ENCODE measurements at regions not wholly inside any gene's neighbourhood (a gene's known extent, or its start where the extent isn't known, plus 50 kb on each side); places are given as distances from the start of the nearest gene placed in this dataset.

- DNase-seq (ENCODE audit: low spot score), result no peak
Measured at GRCh38 chr15:58235961-58236360, 97.8 kb downstream of the AQP9 start.

DNA sequence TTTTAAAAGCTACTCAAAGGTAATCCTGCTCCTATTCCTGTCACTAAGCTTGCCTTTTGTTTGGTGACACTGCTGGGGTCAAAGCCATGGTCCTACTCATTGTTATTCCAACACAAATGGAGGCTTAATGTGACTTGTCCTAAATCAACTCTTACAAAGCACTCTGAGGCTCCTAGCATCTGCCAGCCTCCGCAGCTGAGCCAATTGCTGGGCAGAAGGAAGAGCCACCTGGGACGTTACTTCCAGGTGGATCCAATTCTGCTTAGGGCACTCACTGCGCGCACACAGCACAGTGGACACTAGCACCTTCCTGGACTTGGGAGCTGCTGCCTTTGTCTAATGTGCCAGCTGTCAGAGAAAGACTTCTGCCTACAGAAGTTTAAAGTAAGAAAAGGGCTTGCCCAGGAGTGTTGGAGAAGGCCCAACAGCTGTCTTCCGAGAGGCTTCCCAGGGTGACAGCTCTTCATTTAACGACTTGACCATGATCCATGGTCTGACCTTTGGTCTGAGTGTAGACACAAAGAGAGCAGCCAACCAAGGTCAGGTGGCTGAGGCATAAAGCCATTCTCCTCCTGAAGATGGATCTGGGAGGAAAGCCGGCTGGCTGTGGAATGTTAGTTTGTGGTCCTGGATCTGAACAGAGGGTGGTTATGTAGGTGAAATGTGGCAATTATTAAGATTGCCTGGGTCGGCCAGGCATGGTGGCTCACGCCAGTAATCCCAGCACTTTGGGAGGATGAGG, 102.2 kb downstream of the AQP9 start:
- no peak for DNase-seq (ENCODE audit: low spot score)

GRCh38 chr15:58241872-58242271, 103.7 kb downstream of the AQP9 start:
- DNase-seq (ENCODE audit: low spot score), result no peak

- no peak for DNase-seq (ENCODE audit: low spot score)
Measured at GRCh38 chr15:58243070-58243469, 104.9 kb downstream of the AQP9 start.

DNA sequence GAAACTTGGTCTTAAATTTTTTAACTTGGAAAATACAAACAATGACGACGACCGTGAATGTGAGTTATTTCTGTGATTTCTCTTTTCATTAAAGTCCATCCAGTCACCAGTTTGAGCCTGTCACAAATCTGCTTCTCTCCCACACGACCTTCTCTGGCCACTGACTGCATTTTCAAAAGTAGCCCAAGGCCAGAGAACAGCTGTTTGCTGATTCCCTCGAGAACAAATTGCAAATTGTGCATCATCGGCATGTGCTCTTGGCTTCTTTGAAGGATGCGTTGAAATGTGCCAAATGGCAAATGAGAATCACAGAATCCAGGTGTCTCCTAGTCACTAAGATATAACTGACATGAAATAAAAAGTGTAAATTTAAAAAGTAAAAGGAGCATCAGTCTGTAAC, 106.4 kb downstream of the AQP9 start:
- no peak for DNase-seq (ENCODE audit: low spot score)

- DNase-seq (ENCODE audit: low spot score), result no peak
Measured at GRCh38 chr15:58246041-58246440, 107.9 kb downstream of the AQP9 start.

DNA sequence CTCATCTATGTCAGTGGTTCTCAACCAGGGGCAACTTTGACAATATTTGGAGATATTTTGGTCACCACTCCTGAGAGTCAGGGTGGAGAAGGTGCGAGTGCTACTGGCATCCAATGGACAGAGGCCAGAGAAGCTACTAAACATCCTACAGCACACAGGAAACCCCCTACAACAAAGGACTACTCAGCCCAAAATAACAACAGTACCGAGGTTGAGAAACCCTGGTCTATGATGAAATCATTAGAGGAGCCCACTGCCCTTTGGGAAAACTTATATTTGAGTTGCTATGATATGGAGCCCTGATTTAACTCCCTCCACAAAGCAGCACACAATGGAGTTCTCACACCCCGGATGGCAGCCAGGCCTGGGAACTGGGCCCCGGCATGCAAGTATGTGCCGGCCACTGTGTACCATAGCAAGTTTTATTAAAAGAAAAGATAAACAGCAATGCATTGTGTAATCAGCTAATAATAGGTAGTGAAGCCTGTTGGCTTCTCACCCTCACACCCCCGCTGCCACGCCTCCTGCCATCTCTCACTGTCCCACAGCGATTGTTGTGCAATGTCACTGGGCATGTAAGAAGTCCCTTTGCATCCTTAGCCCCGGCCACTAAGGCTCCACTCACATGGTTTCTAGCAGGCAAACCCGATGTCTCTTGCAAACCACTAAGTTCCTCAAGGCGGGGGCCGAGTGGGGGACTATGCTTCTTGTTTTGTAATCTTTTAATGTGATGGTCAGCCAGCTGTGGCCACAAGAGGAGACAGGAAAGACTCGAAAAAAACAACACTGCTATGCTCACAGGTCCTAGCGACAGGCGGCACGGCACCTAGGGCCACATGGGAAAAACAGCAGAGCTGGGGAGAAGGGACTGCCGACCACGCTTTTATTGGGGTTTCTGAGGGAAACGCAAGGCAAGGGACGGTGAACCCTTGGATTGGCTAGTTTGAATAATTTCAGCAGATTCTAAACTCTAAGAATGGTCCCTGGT, 110.0 kb downstream of the AQP9 start:
- peak; percentile 83 for DNase-seq (ENCODE audit: low spot score)

DNA sequence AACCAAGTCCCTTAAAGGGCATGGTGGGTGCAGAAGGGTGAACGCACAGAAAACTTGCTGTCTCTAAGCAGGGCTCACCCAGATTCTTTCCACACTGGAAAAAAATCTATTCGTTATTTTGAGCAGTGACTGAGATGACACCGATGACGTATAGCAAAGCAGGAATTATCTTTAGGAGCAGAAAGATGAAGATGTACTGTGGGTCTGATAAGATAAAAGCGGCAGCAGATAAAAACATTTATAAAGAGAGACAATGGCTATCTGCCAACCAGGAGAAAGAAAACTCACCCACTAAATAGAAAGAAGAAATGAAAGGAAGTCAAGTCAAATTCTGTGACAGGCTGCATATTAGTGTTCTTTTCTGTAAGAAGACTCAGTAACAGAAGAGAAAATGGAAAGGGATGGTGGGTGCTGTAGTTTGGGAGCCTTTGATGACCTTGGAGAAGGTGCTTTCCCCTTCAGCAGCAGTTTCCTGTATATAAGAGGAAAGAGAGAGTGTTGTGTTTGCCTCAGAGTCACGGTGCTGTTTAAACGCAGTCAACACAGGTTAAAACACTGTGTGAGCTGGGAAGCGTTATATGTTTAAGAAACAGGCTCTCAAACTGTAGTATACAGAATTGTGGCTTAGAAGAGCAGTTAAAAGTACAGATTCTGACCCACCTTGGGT, 111.6 kb downstream of the AQP9 start:
- DNase-seq (ENCODE audit: low spot score), result no peak

DNA sequence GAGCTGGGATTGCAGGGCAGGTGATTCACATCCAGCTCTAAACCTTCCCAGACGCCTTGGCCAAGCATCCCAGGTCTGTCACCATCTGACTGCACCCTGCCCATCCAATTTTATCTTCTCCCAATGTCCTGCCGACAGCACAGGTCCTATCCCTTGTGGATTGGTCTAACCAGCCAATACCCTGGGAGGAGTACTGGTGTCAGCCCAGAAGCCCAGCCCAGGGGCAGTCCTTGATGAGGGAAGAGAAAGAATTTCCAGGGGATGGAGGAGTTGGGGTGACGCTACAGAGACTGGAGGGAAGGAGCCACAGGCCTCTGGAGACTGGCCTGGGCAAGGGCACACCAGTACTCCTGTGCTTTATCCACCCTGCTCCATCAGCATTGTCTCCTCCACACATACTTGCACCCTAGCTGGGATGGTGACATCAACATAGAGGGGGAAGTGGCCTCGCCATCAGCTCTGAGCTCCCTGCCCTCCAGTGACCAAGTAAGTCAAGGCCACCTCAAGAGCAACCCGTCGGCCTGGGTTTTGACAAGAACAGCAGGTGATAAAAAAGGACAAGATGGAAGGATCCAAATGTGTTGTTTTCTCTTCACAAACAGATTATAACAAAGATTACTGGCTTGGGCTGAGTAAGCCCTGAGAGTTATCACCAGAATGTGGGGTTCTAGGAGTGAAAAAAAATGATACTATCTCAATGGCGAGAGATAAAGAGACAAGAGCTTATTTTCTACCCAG, 114.6 kb downstream of the AQP9 start:
- no peak for DNase-seq (ENCODE audit: low spot score)

DNA sequence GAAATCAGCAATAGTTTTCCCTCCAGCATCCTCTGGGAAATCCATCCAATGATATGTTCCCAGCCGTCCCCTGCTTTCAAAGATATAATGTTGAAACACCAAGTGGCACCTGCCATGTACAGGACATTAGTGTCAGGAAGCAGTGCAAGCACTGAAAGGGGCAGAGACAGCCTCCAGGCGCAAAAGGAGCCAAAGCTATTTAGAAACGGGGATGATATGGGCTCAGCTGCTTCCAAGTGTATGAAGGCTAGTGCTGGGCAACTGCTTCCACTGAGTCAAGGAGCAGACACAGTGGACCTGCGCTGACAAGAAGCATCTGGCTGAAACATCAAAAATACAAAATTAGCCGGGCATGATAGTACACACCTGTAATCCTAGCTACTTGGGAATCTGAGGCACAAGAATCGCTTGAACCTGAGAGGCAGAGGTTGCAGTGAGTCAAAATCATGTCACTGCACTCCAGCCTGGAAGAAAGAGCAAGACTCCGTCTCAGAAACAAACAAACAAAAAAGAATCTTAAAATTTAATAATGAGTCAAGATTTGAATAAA, 119.7 kb downstream of the AQP9 start:
- no peak for DNase-seq (ENCODE audit: low spot score)

DNA sequence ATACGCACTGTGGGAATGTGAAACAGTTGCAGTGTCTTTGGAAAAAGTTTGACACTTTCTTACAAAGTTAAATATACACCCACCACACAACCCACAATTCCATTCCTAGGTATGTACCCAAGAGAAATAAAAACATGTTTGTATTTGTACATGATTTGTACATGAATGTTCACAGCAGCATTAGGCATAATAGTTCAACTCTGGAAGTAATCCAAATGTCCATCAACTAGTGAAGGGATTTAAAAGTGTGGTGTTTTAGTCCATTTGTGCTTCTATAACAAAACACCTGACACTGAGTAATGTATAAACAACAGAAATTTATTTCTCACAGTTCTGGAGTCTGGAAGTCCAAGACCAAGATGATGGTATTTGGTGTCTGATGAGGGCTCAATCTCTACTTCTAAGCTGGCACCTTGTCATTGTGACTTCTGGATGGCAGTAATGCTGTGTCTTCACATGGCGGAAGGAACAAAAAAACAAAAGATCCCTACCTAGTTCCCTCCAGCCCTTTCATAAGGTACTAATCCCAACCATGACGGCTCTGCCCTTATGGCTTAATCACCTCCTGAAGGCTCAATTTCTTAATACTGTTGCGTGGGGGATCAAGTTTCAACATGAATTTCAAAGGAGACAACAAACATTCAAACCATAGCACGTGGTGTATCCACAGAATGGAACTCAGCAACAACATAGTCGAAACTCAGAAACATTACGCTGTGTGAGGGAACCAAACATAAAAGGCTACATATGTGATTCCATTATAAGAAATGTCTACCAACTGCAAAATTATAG, 120.5 kb downstream of the AQP9 start:
- no peak for DNase-seq (ENCODE audit: low spot score)

DNA sequence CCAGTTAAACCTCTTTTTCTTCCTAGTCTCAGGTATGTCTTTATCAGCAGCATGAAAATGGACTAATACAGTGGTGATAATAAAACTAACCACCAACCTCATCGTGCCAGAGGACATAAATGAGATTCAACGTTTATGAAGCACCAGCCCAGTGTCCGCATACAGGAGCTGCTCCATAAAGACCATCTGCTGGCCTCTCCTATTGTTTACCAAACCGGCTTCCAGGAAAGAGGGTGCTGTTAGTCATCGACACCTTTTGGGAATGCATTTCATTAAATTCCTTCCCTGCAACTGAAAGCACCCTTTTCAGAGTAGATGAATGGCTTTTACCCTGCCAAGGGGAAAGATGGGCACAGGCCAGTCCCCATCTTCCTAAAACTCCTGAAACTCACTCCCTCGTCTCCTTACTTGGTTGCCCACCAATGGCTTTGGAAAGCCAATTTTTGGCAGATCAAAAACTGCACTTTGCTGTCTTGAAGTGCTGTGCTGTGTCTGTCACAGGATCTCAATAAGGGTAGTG, 122.1 kb downstream of the AQP9 start:
- no peak for DNase-seq (ENCODE audit: low spot score)

GRCh38 chr15:58260725-58261267, 122.6 kb downstream of the AQP9 start:
- no peak for DNase-seq (ENCODE audit: low spot score)

DNA sequence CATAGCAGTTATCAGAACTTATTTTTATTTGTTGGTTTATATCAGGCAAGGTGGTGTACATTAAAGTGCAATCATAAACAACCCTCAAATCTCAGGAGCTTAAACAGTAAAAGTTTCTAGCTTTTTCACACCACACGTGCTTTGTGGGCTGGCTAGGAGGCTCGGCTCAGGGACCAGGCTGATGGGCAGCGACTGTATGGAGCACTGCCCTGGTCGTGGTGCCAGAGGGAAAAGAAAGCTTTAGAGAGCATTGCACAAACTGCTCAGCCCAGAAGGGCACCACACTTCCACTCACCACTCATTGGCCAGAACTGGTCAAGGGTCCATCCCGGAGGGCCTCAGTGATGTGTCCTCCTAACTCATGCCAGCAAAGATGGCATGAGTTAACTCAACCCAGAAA, 123.2 kb downstream of the AQP9 start:
- no peak for DNase-seq (ENCODE audit: low spot score)

DNA sequence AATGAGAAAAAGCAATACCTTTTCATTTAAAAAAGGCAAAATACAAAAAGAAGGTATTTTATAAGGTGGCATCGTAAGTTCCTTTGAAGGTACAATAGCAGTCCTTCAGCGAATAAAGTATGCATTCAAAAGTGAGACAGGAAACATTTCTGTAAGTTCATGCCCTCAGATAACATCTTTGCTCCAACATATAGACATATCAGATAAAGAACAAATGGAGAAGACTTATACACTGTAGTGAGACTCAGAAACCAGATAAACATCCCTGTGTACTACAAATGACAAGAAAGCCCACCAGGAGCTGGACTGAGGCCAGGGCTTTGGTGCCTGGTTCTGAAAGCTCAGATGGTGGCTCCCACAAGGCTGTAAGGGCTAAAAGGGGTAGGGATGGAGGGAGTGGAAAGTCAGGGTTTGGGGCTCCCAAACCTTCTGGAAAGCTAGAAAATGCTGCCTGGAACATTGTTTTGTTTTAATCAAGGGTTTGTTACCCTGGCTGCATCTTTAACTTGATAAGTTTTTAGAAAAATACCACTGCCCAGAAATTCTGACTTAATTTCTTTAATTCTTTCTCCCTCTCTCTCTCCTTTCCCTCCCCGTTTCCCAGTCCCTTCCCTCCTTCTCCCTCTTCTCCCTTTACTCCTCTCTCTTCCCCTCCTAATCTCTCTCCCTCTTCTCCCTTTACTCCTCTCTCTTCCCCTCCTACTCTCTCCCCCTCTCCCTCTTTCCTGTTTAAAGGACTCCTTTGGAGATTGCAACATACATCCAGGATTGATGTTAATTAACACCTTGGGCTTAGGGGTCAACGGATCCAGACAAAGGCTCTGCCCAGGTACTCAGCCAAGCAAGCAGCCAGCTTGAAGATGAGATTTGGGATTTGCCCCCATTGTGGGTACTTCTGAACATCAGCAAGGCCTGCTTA, 126.1 kb downstream of the AQP9 start:
- DNase-seq (ENCODE audit: low spot score), result no peak

DNA sequence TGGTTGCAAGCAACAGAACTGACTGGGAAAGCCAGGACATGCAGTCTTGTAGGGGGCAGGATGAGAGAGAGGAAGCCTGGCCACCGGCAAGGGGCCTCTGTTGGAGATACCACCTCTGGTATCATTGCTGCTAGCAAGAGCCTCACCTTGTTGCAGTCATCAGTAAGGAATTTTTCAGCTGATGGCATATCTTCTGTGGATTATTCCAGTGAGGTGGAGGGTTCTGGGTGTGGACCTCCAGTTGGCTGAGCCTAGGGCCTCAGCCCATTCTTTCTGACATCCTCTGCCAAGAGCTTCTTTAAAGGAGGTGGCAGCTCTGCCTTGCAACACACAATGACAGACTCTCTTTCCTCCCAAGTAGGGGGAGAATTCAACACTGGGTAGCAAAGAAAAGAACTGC, 128.9 kb downstream of the AQP9 start:
- no peak for DNase-seq (ENCODE audit: low spot score)

DNA sequence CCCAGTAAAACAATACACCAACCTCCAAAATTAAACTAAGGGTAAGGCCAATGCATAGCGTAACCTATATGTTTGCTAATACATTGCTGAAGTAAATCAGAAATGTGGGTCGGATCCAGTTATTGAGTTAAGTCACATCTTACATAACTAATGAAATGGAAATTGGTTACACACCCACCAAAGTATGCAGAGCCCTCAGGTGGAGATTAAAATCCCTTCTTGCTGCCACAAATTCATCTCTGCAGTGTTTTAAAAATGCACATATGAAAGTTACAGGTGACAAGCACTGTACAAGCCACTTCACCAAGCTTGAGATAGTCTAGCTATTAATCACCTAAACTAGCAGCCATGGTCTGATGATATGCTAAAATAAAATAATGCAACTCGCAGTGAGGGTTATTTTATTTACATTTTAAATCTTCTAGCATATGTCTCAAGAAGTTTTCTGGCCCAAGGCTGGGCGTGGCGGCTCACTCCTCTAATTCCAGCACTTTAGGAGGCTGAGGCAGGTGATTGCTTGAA, 130.6 kb downstream of the AQP9 start:
- DNase-seq (ENCODE audit: low spot score), result no peak

DNA sequence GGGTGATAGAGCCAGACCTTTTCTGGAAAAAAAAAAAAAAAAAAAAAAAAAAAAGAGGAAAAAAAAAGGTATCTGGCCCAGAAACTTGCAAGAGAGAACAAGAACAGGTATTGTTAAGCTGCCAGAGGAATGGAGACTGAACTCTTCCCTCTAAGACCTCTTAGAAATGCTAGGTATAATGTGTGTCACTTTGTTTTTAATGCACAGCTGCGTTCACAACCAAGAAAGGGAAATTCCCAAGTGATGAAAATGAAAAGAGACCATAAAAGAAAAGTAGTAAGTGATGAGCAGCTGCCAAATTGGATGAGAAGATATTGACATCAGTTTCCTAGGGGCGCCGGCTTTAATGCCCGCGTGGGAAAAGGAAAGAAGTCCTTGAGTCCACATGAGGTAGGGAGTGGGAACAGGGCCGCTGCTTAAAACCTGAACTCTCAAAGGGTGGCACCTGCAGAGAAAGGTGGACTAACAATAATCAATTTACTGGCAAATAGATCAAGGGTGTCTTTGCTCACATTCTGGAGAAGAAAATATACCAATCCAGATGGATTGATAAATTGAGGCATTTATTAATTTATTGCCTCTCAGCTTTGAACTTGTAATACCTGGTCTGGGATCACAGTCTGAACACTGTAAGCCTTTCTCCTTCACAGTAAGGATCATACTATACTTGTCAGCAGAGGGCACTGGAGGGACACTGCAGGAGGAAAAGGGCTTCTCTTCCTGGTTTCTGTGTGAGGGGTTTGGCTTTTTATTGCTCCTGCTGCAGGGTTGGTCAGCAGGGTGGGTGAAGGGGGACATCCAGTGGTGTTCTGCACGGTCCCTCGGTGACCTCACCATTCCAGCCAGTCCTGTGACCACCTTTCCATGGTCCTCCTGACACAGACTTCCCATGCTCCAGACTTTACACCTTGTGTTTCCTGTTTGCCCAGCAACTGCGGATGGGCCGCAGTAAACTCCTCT, 131.6 kb downstream of the AQP9 start:
- peak; percentile 84 for DNase-seq (ENCODE audit: low spot score)
